HG03108 (cell line): ENCODE measurements at regions not wholly inside any gene's neighbourhood (a gene's known extent, or its start where the extent isn't known, plus 50 kb on each side); places are given as distances from the start of the nearest gene placed in this dataset.
"Not testable (repeated sequence)": the region's sequence is repeated elsewhere in the genome, so short reads cannot be mapped to it uniquely, and the experiment has no call there.

ENCODE experiments used
- ATAC-seq: cut with Tn5 transposase; IDR thresholded peaks from one replicate; pipeline ENCODE4 v1.9.1; 2021; ENCODE audit warnings: moderate library complexity; ENCODE audit not compliant: unreplicated experiment

DNA sequence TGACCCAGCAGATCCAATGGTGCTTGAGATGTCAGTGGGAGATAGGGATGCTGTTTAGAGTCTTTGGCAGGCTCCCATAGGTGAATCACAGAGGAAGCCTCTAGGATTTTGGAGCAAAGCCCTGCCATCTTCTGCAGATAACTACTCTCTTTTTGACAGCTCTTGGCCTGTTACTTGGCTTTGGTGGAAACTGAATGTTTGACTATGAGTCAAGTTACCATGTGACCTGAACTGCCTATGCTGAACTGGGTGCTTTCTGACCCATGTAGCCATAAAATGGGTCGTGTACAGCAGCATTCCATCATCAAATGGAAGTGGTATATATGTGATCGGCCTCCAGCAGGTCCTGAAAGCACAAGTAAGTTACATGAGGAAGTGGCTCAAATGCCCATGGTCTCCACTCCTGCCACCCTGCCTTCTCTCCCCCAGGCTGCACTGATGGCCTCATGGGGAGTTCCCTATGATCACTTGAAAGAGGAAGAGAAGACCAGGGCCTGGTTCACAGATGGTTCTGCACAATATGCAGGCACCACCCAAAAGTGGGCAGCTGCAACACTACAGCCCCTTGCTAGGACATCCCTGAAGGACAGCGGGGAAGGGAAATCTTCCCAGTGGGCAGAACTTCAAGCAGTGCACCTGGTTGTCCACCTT lies 105.6 kb upstream of the ZC3H12A start:
- ATAC-seq: not testable (repeated sequence)

DNA sequence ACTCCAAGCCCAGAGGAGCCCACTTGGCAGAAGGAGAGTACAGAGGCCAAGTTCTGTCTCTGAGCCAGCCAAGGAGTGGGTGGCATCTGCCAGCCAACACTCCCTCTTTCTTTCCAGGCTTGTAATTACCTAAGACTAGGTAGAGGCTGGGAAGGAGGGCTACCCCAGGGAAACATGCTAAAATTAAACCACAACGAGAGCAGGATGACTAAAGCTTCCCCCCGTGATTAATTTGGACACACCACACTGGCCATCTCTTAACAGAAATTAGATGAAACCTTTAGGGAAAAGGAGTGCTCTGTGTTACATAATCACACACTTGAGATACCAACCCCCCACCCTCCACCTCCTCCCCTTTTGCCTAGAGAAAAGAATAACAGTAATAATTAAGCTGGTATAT lies 102.1 kb upstream of the ZC3H12A start:
- ATAC-seq: no peak

DNA sequence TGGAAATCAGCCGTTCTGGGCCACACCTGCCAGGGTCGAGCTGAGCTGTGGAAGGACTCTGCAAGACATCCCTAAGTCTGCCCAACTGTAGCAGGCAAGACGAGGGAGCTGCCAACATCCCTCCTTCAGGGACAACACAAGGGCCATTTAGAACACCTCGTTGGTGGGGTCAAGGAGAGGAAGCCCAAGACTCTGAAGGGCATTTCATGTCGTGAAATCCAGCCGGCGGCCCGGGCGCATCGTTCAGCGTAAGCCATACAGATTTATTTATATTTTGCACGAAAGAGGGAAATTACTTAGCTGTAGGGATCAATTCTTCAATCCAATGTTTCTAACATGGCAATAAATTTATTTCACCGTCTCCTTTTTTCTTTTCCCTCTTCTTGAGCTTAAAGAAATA lies 101.7 kb upstream of the ZC3H12A start:
- no peak for ATAC-seq

DNA sequence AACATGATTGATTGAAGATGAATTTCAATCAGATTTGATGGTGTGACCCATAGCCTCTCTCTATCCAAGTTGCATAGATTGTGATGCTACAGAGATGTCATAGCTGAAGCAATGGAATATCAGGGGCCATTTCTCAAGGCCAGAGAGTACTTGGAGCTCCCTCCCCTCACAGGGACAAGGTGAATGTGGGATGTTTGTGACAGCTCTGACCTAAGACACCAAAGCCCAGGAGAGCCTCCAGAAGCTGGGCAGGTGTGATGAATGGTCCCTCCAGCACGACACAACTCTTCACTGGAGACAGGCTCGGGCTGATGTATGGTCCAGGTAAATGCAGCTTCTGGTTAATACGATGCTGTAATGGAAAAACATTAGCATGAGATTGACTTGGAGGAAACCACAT lies 101.0 kb upstream of the ZC3H12A start:
- no peak for ATAC-seq

DNA sequence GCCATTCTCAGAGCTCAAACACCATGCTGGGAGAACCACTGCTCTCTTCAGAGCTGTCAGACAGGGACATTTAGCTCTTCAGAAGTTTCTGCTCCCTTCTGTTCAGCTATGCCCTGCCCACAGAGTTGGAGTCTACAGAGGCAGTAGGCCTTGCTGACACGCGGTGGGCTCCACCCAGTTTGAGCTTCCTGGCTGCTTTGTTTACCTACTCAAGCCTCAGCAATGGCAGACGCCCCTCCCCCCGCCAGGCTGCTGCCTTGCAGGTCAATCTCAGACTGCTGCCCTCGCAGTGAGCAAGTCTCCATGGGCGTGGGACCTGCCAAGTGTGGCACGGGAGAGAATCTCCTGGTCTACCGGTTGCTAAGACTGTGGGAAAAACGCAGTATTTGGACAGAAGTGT lies 93.8 kb upstream of the ZC3H12A start:
- ATAC-seq: not testable (repeated sequence)

DNA sequence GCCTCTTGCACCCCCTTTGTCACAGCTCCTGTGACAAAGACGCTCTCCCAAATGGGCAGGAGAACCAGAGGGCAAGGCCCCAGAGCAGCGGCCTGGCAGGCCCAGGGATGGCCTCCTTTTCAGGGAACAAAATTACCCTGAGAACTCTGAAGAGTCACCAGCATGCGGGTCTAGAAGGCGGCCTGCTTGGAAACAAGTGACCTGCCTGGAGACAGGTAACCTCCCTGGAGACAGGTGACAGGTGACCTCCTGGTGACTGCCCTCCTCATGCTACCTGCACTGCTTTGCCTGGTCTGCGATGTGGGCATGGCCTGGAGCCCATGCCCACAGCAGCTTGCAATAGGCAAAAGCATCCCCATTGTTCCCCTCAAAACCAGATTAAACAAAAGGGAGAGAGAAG lies 86.5 kb upstream of the ZC3H12A start:
- ATAC-seq: no peak

DNA sequence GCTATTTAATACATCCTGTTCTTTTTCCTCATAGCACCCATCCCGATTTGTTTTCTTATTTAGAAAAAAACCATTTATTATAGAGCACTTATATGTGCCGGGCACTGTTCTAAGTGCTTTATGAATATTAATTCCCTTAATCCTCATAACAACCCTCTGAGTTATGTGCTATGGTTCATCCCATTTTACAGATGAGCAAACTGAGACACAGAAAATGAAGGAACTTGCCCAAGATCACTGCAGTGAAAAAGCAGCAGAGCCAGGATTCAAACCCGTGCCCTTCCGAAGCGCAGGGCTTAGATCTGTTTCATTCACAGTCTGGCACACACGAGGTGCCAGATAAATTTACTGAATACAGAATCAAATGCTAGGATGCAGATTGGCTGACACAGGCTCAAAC lies 85.1 kb upstream of the ZC3H12A start:
- ATAC-seq: no peak

DNA sequence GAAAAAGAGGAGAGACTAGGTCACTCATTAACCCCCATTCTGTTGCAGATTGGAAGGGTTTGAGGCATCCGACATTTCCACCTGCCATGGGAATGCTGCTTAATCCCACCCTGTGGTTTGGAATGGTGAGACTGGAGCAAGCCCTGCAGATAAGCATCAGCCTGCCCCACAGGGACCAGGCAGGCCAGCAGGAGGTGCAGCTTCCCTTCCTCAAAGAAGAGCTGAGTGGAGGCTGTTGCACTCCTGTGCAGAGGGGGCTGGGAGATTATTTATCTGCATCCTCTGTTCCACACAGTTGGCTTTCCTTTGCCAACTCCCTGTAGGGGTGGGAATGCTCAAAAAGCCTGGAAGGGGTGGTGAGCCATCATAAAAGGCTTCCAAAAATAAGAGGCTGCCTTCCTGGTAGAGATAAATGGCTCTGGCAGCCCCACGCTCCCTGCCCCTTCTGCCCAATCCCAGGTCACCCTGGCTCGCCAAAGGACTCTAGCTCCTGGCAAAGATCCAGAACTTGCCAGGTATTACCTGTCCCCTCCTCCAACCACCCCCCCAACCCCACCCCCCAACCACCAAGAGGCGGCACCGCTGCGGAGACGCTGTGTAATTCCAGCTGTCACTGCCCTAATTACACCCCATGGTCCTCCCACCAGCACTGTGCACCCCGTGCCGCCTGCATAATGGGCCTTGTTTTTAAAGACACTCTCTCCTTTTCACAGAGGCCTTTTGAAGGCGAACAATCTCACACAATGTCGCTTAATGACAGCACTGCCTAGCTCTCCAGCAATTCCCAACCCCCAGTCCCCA lies 83.0 kb upstream of the ZC3H12A start:
- ATAC-seq: no peak

DNA sequence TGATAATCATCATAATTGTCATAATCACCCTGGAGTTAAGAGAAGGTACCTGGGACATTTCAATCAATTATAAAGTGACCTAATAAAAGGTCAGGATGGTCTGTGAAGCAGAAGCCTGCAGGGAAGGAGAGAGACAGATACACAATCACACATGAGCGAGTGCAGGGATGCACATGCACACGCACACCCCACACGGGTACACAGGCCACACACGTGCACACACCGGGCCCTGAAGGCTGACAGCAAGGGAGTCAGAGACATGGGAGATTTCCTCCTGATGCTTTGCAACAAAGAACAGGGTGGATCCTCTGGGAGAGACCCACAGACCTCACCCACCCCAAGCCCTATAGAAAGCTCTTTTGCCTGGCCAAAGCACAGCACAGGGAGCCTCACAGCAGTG lies 82.3 kb upstream of the ZC3H12A start:
- no peak for ATAC-seq

DNA sequence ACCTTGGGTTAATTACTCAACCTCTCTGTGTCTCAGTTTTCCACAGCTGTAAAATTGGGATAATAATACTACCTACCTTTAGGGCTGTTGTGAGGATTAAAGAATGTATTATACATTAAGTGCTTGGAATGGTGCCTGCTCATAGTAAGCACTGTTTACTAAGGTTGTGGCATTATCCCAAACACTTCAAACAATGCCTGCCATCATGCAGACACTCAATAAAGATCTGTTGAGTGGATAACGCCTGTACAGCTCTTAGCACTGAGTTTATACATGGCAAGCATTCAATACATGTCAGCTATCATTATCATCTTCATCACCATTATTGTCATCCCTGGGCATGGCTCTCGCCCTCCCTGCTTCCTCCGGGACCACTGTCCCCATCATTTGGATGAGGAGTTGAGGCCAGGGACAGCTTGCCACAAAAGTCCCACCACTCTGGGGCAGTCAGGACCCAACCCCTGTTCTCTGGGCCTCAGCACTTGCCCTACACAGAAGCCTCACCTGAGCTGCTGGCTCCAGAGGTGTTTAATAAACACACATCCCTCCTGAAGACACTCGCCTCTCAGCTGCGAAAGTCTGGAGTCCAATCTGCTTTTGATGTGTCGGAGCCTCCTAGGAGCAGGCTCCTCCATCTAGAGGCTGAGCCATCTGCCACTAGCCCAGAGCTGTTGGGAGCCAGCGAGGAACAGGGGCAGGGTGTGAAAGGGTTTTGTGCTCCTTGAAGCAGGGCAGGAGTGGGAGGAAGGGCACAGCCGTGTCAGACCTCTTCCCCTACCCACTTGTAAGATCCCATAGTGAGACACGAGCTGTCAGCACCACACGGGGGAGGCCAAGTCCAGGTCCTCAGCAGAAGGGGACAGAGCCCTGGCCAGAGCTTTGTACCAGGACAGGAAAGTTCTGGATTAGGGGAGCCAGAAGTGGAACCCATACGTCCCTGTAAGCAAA lies 80.9 kb upstream of the ZC3H12A start:
- ATAC-seq: no peak

DNA sequence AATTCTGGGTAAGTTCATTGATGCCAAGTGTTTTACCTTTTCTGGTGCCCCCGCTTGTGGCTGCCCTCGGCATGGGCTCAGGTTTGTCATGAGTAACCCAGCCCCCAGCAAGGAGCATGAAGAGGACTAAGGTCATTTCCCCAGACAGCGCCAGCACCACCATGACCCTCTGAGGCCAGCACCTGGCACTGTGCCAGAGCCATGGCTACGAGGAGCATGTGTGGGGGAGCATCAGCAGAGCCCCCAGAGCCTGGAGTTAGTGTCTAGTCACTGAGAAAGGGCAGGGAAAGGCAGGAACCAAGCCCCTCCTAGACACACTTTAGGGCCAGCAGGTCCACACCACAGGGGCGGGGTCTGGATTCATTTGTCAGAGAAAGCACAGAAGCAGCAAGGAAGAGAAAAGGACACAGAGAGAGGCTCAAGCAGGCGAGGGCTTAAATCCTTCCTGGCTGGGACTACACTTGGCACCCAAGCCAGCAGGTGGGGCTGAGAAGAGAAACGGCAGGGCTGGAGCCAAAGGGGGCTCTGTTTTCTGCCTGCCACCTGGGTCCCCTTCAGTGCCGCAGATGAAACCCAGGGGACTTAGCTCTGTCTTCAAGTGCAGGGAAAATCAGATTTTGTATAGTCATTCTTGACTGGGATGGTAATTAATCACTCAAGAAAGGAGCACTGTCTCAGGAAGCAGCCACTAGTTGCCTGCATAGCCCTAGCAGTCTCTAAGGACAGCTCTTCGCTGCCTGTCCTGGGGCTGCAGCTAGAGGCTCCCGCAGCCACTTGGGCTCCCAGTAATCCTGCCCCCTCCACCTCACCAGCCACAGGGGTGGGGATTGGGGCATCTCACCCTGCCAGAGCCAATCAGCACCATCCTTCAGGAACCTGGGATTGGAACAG lies 79.6 kb upstream of the ZC3H12A start:
- no peak for ATAC-seq

DNA sequence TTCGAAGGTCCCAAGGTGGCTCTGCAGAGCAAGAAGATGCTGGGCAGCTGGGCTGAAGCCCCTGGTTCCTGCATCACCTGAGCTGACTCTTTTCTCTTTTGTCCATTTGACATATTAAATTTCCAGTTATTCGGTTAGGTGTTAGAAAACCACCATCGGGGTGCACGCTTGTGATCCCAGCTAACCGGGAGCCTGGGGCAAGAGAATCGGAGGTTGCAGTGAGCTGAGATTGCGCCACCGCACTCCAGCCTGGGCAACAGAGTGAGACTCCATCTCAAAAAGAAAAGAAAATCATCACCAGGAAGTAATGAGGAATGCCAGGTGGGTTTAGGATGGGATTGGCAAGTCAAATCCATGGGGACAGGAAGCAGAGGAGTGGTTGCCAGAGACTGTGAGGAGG lies 76.3 kb upstream of the ZC3H12A start:
- no peak for ATAC-seq

DNA sequence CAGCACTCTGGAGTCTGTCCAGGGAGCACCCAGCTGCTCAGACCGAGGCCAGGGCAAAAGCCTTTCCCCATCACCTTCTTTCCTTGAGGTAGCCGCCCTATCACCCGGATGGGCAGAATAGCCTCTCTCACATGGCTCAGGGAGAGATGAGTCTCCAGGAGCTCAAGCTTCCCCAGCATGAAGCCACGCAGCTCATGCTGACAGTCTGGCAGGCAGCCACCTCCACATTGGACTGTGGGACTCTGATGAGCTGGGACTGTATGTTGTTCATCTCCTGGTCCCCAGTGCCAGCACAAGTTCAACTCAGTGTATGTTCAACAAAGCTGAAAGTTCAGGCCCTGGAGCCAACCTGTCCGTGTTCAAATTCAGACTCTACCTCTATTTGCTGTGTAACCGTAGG lies 75.2 kb upstream of the ZC3H12A start:
- no peak for ATAC-seq

DNA sequence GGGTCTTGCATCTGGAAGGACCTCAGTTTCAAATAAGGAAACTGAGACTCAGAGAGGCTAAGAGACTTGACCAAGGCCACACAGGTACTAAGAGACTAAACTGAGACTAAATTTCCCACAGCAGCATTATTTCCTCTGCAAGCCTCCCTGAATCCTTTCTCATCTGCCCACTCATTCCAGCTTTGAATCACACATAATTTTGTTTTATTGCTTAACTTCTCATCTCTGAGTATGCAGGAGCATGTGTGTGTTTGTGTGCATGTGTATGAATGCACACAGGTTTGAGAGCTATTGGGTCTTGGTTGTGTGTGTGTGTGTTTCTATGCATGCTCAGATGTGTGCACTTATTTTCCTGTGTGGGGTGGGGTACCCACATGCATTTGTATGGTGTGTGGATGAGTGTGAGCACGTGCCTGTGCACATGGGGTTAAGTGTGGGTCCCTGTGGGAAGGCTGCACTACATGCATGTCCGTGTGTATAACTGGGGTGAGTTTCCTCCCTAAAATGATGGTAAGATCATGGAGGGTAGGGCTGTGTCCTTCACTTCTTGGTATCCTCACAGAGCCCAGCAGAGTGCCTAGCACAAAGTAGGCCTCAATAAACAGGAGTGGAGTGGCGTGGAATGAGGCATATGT lies 74.4 kb upstream of the ZC3H12A start:
- ATAC-seq: no peak

DNA sequence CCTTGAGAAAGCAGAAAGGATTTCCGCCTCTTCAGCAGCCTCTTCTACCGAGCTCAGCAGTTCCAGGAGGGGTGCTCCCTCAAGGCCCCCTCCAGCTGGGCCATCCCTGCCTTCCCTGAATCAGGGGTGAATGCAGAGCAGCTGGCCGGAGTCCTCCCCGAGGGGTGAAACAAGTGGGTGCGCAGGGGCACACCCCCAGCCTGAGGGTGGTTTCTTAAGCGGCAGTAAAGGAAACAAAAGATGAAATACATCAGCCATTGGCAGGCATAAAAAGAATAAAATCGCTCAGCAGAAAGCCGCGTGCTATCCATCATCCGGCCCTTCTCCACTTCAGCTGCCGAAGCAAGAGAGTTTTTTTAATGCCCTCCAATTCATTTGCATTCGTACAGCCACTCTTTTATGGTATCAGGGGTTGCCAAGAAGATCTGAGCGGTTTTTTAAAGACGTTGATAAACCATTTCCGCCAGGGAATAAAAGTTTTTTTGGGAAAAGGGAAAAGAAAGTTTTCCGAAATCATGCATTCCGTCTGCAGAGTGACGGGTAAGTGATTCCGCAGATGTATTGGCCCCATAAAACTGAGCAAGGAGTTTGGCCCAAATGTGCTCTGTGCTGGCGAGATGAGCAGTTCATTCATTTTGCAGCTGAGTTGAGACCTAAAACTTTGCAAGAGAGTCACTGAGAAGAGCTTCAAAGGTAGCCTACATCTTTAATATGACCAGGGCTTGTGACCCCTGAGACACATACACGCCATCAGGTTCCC lies 73.7 kb upstream of the ZC3H12A start:
- no peak for ATAC-seq

DNA sequence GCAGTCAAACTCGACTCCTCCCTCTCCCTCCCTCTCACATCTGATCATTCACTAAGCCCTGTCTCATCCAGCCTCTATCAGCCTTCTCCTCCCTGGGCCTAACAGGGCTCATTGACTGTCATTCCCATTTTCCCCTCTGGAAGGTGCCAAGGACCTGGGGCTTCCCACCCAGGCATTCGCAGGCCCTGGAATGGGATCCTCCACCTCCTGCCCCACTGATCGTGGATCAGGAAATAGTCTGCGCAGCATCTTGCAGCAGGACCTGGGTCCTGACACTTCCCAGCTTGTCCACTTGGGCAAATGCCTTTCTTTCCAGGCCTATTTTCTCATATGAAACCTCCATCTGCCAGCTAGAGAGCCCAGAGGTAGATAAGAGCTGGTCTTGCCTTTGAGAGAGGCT lies 71.2 kb upstream of the ZC3H12A start:
- no peak for ATAC-seq

DNA sequence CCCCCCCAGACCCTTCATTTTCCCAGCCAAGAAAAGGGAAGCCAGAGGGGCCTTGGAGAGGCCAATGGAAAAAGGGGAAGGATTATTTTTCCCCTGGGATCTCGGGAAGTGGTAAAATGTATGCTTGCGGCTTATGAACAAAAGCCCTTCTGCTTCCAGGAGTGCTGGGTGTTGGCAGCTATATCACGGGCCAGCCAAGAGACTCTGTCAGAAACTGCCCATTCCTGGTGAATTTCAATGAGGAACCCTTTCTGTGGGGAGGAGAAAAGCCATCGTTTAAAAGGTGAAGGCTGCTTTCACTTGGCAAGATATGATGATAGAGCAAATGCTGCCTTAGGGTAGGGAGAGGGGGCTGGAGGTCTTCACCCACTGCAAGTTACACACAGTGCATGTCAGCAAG lies 69.7 kb upstream of the ZC3H12A start:
- no peak for ATAC-seq

DNA sequence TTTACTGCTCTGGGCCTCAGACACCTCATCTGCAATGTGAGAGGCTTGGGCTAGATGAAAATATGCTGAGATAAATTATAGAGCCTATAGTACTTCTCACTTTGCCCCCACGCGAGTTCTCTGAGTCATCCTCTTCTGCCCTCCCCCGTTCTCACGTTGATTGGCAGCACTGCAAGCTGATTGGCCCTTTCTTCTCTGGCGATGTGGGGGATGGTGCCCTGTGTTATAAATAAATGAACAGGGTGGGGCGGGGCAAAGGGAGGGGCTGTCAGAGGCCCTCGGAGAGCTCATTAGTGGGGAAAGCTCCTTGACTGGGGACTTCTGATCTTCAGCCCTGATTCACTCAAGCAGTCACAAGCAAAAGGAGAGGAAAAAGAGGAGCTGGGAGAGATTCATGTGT lies 64.3 kb upstream of the ZC3H12A start:
- no peak for ATAC-seq

DNA sequence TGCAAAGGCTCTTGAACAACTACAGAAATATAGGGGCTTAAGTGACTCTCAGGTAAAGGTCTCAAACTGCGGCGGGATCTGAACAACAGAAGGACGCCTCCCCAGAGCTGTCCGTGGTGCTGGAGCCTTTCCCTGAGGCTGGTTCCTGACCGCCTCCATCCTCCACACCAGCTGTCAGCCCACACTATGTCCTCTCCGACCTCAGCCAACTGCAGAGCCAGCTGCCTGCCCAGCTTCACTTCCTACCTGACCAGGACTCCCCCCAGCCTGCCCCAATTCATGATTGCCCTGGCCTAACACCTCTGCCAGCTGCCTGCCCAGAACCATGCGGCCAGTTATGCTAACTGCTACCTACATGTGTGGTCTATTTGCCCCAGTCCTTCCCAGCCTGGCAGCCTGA lies 63.6 kb upstream of the ZC3H12A start:
- no peak for ATAC-seq
